ENCODE measurements at regions not wholly inside any gene's neighbourhood (a gene's known extent, or its start where the extent isn't known, plus 50 kb on each side); places are given as distances from the start of the nearest gene placed in this dataset.

GRCh38 chr4:33930497-33930896 is 2313.8 kb downstream of the ARAP2 start:
- Histone ChIP-seq H3K9me3 (ENCODE audit: insufficient read depth, low read depth, low read length) (no peaks in the 10 kb centered on the region), H2AFZ (ENCODE audit: low read length) (no peak overlapping the region), H4K20me1 (ENCODE audit: insufficient read depth, low read length, poor library complexity, severe bottlenecking) (no peaks in the 10 kb centered on the region), H3K36me3 (ENCODE audit: insufficient read depth, low read length) (no peaks in the 10 kb centered on the region), H3K4me3 (ENCODE audit: low read length, poor library complexity, severe bottlenecking) (no peak overlapping the region), H3K9ac (ENCODE audit: low read depth, low read length, poor library complexity, severe bottlenecking) (no peak overlapping the region), H3K9me2 (replicated peaks; ENCODE audit: low read depth, low read length) (no peaks in the 10 kb centered on the region), H3K4me1 (ENCODE audit: insufficient read depth, low read length, poor library complexity, severe bottlenecking) (peaks cover 5% of the 10 kb centered on the region), H3K4me2 (ENCODE audit: low read depth, low read length, poor library complexity, severe bottlenecking) (no peak overlapping the region), H3K27me3 (ENCODE audit: insufficient read depth, low read length, poor library complexity, severe bottlenecking) (no peaks in the 10 kb centered on the region), H3F3A (ENCODE audit: low read depth) (no peaks in the 10 kb centered on the region), H3K79me2 (ENCODE audit: insufficient read depth, low read length) (no peaks in the 10 kb centered on the region)
- TF ChIP-seq CTCF (conservative IDR thresholded peaks at IDR 0.05; ENCODE audit: low read length) (no peak), EZH2phosphoT487 (IDR thresholded peaks at IDR 0.05; ENCODE audit: borderline replicate concordance) (no peak)

DNA sequence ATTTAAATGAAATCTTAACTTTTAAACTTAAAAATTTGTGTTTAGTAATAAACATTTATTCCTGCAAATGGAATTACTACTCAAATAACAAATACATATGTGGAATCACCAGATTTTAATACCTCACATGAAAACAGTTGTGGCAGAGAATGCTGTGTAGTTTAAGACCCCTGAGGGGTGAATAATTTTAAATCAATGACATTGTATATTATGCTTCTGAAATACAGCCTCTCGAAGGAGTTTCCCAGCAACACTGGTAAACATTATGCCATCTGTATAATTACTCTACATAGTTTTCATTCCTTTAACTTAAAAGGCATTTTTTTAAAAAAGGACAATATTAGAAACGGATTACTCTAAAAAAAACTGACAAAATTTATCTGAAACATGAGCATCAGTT is 2313.3 kb downstream of the ARAP2 start:
- Histone ChIP-seq H3K4me1 (ENCODE audit: insufficient read depth, low read length, poor library complexity, severe bottlenecking) (no peaks in the 10 kb centered on the region), H3K27me3 (ENCODE audit: insufficient read depth, low read length, poor library complexity, severe bottlenecking) (no peaks in the 10 kb centered on the region), H4K20me1 (ENCODE audit: insufficient read depth, low read length, poor library complexity, severe bottlenecking) (no peaks in the 10 kb centered on the region), H3K9me3 (ENCODE audit: insufficient read depth, low read depth, low read length) (no peaks in the 10 kb centered on the region), H3K9ac (ENCODE audit: low read depth, low read length, poor library complexity, severe bottlenecking) (no peak overlapping the region), H3K9me2 (replicated peaks; ENCODE audit: low read depth, low read length) (no peaks in the 10 kb centered on the region), H3K79me2 (ENCODE audit: insufficient read depth, low read length) (no peaks in the 10 kb centered on the region), H3K4me3 (ENCODE audit: low read length, poor library complexity, severe bottlenecking) (no peak overlapping the region), H2AFZ (ENCODE audit: low read length) (no peak overlapping the region), H3F3A (ENCODE audit: low read depth) (no peaks in the 10 kb centered on the region), H3K36me3 (ENCODE audit: insufficient read depth, low read length) (no peaks in the 10 kb centered on the region), H3K4me2 (ENCODE audit: low read depth, low read length, poor library complexity, severe bottlenecking) (no peak overlapping the region)
- no peak for TF ChIP-seq CTCF (conservative IDR thresholded peaks at IDR 0.05; ENCODE audit: low read length)
- no peak for TF ChIP-seq EZH2phosphoT487 (IDR thresholded peaks at IDR 0.05; ENCODE audit: borderline replicate concordance)

- Histone ChIP-seq H3K79me2 (ENCODE audit: insufficient read depth, low read length) (no peaks in the 10 kb centered on the region), H2AFZ (ENCODE audit: low read length) (no peak overlapping the region), H3K9me3 (ENCODE audit: insufficient read depth, low read depth, low read length) (no peaks in the 10 kb centered on the region), H3K27me3 (ENCODE audit: insufficient read depth, low read length, poor library complexity, severe bottlenecking) (no peaks in the 10 kb centered on the region), H3F3A (ENCODE audit: low read depth) (no peaks in the 10 kb centered on the region), H3K9me2 (replicated peaks; ENCODE audit: low read depth, low read length) (no peaks in the 10 kb centered on the region), H3K4me3 (ENCODE audit: low read length, poor library complexity, severe bottlenecking) (no peak overlapping the region), H4K20me1 (ENCODE audit: insufficient read depth, low read length, poor library complexity, severe bottlenecking) (no peaks in the 10 kb centered on the region), H3K4me1 (ENCODE audit: insufficient read depth, low read length, poor library complexity, severe bottlenecking) (no peaks in the 10 kb centered on the region), H3K9ac (ENCODE audit: low read depth, low read length, poor library complexity, severe bottlenecking) (no peak overlapping the region), H3K36me3 (ENCODE audit: insufficient read depth, low read length) (no peaks in the 10 kb centered on the region), H3K4me2 (ENCODE audit: low read depth, low read length, poor library complexity, severe bottlenecking) (no peak overlapping the region)
- TF ChIP-seq EZH2phosphoT487 (IDR thresholded peaks at IDR 0.05; ENCODE audit: borderline replicate concordance), result no peak
- TF ChIP-seq CTCF (conservative IDR thresholded peaks at IDR 0.05; ENCODE audit: low read length), result no peak
Measured at GRCh38 chr4:33940281-33940680, 2304.0 kb downstream of the ARAP2 start.

All from Loucy (cell line).